GM12864 (cell line): ENCODE measurements at regions not wholly inside any gene's neighbourhood (a gene's known extent, or its start where the extent isn't known, plus 50 kb on each side); places are given as distances from the start of the nearest gene placed in this dataset.

ENCODE experiments used
- DNase-seq: peaks from one replicate; pipeline ENCODE4 v3.0.0-alpha.2; 2011; ENCODE audit warnings: low read depth
- H3K4me3 ChIP-seq: 2 replicates; pipeline ENCODE4 v1.5.1; 2011; ENCODE audit warnings: mild to moderate bottlenecking, low read depth, low read length, control low read depth
- TF ChIP-seq, protein P1 (sequence below): IDR thresholded peaks from 2 replicates; pipeline ENCODE4 v1.5.1; 2011; ENCODE audit warnings: low read depth, mild to moderate bottlenecking, moderate library complexity, low read length, control low read depth, inconsistent platforms; ENCODE audit errors: missing control alignments

DNA sequence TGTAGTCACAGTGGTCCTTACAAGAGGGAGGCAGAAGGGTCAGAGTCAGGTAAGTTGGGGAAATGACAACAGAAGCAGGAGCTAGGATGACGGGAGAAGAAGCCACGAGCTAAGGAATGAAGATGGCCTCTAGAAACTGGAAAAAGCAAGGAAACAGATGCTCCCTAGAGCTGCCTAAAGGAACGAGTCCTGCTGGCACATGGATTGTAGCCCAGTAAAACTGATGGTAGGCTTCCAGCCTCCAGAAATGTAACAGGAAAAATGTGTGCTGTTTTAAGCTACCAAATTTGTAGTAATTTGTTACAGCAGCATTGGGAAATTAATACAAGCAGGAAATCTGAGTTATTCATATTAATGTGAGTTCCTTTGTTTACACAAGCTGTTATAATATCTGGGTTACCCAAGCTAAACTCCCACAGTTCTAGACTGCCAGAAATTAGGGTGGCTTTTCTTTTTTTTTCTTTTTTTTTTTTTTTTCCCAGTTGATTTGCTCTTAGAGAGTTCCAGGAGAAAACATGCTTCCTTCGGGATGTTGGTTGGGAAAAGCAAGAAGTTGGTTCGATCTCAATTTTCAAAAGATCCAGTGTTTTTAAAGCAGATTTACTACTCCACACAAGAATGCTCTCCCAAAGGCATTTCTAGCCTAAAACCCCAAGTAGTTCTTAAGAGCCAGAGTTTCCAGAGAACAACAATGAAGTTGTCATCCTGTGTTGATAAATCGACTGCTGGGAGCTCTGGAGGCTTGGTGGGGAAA lies 400.0 kb upstream of the SLC24A2 start:
- H3K4me3 ChIP-seq, result no peak overlapping the region
- TF ChIP-seq, protein P1, sequence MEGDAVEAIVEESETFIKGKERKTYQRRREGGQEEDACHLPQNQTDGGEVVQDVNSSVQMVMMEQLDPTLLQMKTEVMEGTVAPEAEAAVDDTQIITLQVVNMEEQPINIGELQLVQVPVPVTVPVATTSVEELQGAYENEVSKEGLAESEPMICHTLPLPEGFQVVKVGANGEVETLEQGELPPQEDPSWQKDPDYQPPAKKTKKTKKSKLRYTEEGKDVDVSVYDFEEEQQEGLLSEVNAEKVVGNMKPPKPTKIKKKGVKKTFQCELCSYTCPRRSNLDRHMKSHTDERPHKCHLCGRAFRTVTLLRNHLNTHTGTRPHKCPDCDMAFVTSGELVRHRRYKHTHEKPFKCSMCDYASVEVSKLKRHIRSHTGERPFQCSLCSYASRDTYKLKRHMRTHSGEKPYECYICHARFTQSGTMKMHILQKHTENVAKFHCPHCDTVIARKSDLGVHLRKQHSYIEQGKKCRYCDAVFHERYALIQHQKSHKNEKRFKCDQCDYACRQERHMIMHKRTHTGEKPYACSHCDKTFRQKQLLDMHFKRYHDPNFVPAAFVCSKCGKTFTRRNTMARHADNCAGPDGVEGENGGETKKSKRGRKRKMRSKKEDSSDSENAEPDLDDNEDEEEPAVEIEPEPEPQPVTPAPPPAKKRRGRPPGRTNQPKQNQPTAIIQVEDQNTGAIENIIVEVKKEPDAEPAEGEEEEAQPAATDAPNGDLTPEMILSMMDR, result no peak
- no peak for DNase-seq

- TF ChIP-seq, protein P1, result no peak
- H3K4me3 ChIP-seq, result no peak overlapping the region
- DNase-seq, result no peak
Measured at GRCh38 chr9:20187318-20187717, 398.5 kb upstream of the SLC24A2 start.

- no peak for DNase-seq
- TF ChIP-seq, protein P1, result no peak
- no peak overlapping the region for H3K4me3 ChIP-seq
Measured at GRCh38 chr9:20186823-20187222, 398.0 kb upstream of the SLC24A2 start.

DNA sequence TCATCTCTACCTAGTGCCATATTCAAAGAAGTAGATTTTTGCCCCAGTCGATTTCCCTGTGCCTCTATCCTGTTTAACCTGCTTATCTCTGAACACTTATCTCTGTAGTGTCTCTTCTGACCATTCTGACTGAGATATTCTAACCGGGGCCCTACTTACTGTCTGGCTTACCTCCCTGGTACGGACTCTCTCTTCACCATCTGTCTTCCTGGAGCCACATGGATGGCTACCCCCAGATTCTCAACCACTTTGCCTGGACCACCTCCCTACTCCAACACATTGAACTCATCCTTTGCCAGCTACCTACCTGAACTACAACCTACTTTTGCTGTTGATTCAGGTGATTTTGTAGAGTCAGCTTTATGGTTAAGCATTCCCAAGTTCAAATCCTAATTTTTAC lies 397.4 kb upstream of the SLC24A2 start:
- H3K4me3 ChIP-seq, result no peak overlapping the region
- TF ChIP-seq, protein P1, result no peak
- DNase-seq, result no peak

DNA sequence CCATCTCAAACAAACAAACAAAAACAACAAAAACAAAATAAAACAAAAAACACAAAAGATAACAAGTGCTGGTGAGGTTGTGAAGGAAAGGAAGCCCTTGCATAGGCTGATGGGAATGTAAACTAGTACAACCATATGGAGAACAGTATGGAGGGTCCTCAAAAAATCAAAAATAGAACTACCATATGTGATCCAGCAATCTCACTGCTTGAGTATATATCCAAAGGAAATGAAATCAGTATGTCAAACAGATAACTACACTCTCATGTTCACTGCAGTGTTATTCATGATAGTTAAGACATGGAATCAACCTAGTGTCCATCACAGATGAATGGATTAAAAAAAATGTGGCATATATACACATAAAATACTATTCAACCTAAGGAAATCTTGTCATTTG lies 395.7 kb upstream of the SLC24A2 start:
- TF ChIP-seq, protein P1, result no peak
- H3K4me3 ChIP-seq, result no peak overlapping the region
- DNase-seq, result no peak

GRCh38 chr9:20178679-20179078 lies 389.8 kb upstream of the SLC24A2 start:
- DNase-seq, result no peak
- TF ChIP-seq, protein P1, result no peak
- H3K4me3 ChIP-seq, result no peak overlapping the region

DNA sequence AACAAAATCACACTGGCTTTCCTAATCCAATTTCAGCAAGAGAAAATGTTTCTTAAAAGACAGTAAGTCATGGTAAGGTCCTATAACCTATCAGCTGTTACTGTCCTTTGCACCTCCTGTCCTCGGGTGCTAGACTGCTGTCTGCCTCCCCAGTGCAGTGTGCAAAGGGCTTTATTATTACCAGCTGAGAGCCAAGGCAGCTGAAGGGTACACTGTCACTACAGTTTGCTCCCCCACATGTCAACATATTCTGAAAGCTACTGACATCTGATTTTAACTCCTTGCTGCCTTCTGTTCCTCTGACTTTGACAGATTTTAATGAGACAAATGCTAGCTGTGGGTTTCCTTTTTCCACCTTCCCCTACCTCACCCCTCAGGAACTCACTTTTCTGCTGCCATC lies 389.4 kb upstream of the SLC24A2 start:
- H3K4me3 ChIP-seq, result no peak overlapping the region
- DNase-seq, result no peak
- TF ChIP-seq, protein P1, result no peak
